ENCODE measurements at regions not wholly inside any gene's neighbourhood (a gene's known extent, or its start where the extent isn't known, plus 50 kb on each side); places are given as distances from the start of the nearest gene placed in this dataset.

DNA sequence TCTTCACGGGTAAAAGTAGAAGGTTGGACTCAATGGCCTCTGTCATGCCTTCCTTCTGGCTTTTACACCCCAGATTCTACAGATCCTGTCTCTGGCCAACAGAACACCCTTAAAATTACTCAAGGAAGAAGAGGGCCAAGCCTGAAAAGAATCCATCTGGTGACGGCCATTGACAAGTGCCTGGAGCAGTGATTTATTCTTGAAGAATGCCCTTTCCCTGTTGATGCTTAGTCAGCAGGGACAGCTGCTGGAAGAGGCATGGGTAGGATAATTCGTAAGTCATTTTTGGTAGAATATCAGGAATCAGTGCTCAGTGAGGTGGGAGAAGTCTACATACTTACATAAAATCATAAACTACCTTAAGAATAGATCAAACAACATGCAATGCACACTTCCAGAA is 397.9 kb downstream of the SAMD5 start:
- DNase-seq, result no peak
- H3K4me3 ChIP-seq, result no peak overlapping the region
- no peak for ATAC-seq
- H3K27ac ChIP-seq, result no peak overlapping the region
- H3K4me1 ChIP-seq, result no peaks in the 10 kb centered on the region
- intact Hi-C loops (cut with DNase I), result loop anchor here in 1 of 10 donors (5.0 kb wide), 1 partner anchor 1749 kb away; no protein-coding TSS in a partner anchor
- no peaks in the 10 kb centered on the region for H3K27me3 ChIP-seq
- no peaks in the 10 kb centered on the region for H3K9me3 ChIP-seq
- TF ChIP-seq, protein P1, sequence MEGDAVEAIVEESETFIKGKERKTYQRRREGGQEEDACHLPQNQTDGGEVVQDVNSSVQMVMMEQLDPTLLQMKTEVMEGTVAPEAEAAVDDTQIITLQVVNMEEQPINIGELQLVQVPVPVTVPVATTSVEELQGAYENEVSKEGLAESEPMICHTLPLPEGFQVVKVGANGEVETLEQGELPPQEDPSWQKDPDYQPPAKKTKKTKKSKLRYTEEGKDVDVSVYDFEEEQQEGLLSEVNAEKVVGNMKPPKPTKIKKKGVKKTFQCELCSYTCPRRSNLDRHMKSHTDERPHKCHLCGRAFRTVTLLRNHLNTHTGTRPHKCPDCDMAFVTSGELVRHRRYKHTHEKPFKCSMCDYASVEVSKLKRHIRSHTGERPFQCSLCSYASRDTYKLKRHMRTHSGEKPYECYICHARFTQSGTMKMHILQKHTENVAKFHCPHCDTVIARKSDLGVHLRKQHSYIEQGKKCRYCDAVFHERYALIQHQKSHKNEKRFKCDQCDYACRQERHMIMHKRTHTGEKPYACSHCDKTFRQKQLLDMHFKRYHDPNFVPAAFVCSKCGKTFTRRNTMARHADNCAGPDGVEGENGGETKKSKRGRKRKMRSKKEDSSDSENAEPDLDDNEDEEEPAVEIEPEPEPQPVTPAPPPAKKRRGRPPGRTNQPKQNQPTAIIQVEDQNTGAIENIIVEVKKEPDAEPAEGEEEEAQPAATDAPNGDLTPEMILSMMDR (IDR thresholded peaks at IDR 0.05), result no peak
- no peaks in the 10 kb centered on the region for H3K36me3 ChIP-seq
- 69 to 81% methylated on average over 3 of the region's 3 CpGs for WGBS, 2 donors

DNA sequence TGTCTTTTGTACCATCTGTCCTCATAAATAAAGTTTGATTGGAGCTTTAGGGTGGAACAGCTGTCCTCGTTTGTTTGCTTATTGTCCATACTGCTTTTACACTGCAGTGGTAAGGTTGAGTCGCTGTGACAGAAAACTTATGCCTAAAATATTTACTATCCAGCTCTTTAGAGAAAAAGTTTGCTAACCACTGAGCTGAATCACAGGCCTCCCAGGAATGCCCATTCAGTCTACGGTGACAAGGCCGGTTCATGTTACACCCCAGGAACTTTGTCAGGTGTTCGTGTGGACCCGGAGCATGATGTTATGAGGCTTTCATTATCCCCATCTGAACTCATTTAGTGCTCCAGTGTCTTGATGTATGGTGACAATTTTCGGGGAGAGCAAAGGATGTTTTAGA is 401.1 kb downstream of the SAMD5 start:
- intact Hi-C loops (cut with DNase I), result loop anchor here in 1 of 10 donors (5.0 kb wide), 1 partner anchor 1752 kb away; no protein-coding TSS in a partner anchor
- WGBS, 2 donors, result 87 to 88% methylated on average over 7 of the region's 7 CpGs

DNA sequence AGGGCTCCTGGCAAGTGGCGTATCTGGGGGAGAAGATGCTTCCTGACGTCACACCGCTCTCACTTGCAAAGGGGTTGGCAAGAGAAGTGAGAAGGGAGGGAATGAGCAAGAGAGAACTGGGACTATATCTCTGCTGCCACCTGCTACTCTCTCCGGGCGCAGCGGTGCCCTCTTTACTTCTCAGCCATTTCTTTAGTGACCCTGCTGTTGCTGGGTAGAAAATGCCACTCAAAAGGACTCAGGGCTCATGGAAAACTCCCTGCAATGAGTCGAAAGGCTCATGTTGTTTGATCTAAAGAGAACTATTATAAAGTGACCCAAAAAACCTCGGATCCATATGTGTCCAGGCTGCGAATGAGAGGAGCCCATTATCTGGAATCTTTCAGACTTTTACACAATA is 401.8 kb downstream of the SAMD5 start:
- Histone ChIP-seq H3K27ac (no peak overlapping the region), H3K27me3 (no peaks in the 10 kb centered on the region), H3K36me3 (no peaks in the 10 kb centered on the region), H3K4me3 (no peak overlapping the region), H3K9me3 (no peaks in the 10 kb centered on the region), H3K4me1 (no peaks in the 10 kb centered on the region)
- DNase-seq (no peak), ATAC-seq (no peak)
- intact Hi-C loops (cut with DNase I), result no loop called here
- 88 to 93% methylated on average over 9 of the region's 9 CpGs for WGBS, 2 donors
- TF ChIP-seq, protein P1 (IDR thresholded peaks at IDR 0.05), result no peak

More for the DNA sequence above, 401.1 kb downstream of the SAMD5 start:
- Histone ChIP-seq H3K9me3 (no peaks in the 10 kb centered on the region), H3K4me1 (no peaks in the 10 kb centered on the region), H3K36me3 (no peaks in the 10 kb centered on the region), H3K27me3 (no peaks in the 10 kb centered on the region), H3K27ac (no peak overlapping the region), H3K4me3 (no peak overlapping the region)
- ATAC-seq, result no peak
- TF ChIP-seq, protein P1 (IDR thresholded peaks at IDR 0.05), result no peak
- DNase-seq, result no peak

DNA sequence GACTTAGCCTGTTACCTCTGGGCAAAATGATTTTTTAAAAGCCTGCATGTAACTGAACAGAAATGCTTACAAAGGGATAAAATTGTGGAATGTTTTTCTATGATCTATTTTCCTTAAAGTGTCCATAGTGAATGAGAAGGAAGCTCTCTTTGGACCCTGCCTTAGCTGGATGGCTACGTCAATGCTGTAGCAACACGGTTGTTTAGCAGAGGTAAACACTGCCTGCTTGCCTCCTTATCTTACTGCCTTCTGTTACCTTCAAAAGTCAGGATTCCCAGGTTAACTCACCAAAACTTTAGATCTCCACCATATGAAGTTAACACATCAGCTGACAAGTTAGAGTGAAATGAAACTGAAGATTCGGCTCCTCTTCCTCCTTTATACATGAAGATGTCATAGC is 402.6 kb downstream of the SAMD5 start:
- ATAC-seq (no peak), DNase-seq (no peak)
- H3K4me1 ChIP-seq, result no peaks in the 10 kb centered on the region
- H3K36me3 ChIP-seq, result no peaks in the 10 kb centered on the region
- intact Hi-C loops (cut with DNase I), result no loop called here
- WGBS, 2 donors, result 90 to 94% methylated on average over 3 of the region's 3 CpGs
- no peak overlapping the region for H3K27ac ChIP-seq
- TF ChIP-seq, protein P1 (IDR thresholded peaks at IDR 0.05), result no peak
- H3K27me3 ChIP-seq, result no peaks in the 10 kb centered on the region
- H3K4me3 ChIP-seq, result no peak overlapping the region
- H3K9me3 ChIP-seq, result no peaks in the 10 kb centered on the region

All from heart right ventricle (tissue), 16 donors.